ENCODE measurements at regions not wholly inside any gene's neighbourhood (a gene's known extent, or its start where the extent isn't known, plus 50 kb on each side); places are given as distances from the start of the nearest gene placed in this dataset.

DNA sequence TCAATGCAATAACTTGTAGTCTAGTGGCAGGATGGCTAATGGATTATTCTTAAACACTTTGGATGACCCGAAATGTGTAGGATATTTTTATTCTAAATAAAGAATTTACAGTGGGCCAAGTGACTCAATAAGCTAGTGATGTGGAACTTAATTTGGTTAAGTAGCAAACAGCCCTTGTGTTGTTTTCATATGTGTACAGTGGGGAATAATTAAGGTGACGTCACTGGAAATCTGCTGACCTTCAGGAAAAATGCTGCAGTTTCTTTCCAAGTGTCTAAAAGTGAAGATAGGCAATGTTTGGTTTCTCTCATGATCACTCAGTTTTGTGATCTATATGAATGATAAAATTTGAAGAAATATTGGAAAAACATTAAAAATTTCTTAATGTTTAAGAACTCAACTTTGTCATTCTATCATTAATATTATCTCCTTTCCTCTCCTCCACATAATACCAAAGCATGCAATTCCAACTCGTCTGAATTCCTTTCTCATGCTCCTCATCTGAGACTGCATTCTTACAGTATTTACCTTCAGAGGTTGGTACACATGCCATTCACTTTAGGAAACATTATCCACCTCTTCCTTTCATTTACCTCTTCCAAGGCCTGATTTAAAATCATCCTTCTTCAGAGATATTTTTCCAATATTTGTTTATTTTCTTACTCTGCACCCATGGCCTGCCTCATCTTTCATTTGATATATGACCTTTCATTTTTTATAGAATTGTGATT lies 414.6 kb upstream of the ARPP21 start:
- TF ChIP-seq, protein P1, sequence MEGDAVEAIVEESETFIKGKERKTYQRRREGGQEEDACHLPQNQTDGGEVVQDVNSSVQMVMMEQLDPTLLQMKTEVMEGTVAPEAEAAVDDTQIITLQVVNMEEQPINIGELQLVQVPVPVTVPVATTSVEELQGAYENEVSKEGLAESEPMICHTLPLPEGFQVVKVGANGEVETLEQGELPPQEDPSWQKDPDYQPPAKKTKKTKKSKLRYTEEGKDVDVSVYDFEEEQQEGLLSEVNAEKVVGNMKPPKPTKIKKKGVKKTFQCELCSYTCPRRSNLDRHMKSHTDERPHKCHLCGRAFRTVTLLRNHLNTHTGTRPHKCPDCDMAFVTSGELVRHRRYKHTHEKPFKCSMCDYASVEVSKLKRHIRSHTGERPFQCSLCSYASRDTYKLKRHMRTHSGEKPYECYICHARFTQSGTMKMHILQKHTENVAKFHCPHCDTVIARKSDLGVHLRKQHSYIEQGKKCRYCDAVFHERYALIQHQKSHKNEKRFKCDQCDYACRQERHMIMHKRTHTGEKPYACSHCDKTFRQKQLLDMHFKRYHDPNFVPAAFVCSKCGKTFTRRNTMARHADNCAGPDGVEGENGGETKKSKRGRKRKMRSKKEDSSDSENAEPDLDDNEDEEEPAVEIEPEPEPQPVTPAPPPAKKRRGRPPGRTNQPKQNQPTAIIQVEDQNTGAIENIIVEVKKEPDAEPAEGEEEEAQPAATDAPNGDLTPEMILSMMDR (IDR thresholded peaks at IDR 0.05 in 8 of 11, conservative IDR thresholded peaks at IDR 0.05 in 3 of 11): no peak
- no peak for TF ChIP-seq POLR2AphosphoS5 (IDR thresholded peaks at IDR 0.05)

Data from spleen (tissue), 7 donors.